Stimulated activated CD8-positive, alpha-beta memory T cell treated with anti-CD3 and anti-CD28 coated beads, Interleukin-15, amount 100 ng/mL, for 1 hour (primary cell): ENCODE measurements at regions not wholly inside any gene's neighbourhood (a gene's known extent, or its start where the extent isn't known, plus 50 kb on each side); places are given as distances from the start of the nearest gene placed in this dataset.
"Not testable (repeated sequence)": the region's sequence is repeated elsewhere in the genome, so short reads cannot be mapped to it uniquely, and the experiment has no call there.

ENCODE experiments used
- DNase-seq: peaks from one replicate; pipeline ENCODE4 v3.0.0-alpha.2; 2020; ENCODE audit warnings: low read depth

DNA sequence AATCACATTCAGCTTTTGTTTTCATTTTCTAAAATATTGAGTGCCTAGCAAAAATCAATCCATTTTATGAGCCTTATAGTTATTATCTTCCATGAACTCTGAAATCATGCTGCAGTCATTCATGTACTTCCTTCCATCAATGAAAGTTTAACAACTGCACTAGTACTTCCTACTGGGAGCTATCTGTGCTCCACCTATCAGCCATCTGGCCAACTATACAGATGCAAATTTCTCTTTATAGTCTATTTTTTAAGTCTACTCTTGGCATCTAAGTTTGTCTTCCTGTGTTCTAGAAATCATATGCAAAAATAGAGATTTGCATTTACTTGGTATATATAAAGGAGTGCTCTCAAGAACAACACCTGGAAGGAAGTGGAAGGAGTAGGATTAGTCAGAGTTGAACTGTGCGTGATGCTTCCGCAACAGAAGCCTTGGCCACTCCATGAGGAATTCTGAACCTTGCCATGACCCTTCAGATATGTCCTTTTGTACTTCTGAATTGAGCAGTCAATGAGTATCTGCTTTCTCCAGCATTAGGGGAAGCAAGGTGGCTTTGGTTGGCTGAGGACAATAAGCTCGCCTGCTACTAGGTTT, 403.2 kb upstream of the ADAMTS5 start:
- no peak for DNase-seq

GRCh38 chr21:27369234-27369633, 402.3 kb upstream of the ADAMTS5 start:
- no peak for DNase-seq

DNA sequence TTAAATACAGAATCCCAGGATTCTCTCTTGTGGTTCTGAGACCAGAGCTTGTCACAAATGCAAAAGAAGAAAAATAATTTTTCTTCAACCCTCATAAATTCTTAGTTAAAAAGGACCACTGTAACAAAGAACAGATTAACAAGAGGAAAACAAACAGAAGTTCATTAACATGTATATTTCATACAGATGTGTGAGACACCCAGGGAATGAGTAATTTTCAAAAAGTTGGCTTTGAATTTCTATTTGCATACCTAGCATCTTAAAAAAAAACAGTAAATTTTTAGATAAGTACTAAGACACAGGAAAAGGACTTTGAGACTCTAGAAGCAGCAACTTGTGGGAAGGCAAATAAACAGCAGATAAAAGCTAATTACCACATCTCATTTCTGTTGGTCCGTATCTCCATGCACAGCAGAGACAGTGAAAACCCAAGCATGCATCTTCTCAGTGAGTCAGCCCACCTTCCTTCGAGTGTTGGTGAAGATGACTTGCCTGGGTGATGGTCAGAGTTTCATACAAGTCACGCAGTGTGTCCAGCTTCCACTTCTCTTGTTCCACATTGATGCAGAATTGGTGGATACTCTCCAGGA, 399.9 kb upstream of the ADAMTS5 start:
- no peak for DNase-seq

GRCh38 chr21:27366036-27366435, 399.1 kb upstream of the ADAMTS5 start:
- DNase-seq: no peak

GRCh38 chr21:27365394-27365793, 398.5 kb upstream of the ADAMTS5 start:
- DNase-seq: no peak

- DNase-seq: no peak
Observed at GRCh38 chr21:27363719-27364477, 397.0 kb upstream of the ADAMTS5 start.

GRCh38 chr21:27362249-27362648, 395.4 kb upstream of the ADAMTS5 start:
- no peak for DNase-seq

GRCh38 chr21:27359141-27359540, 392.3 kb upstream of the ADAMTS5 start:
- no peak for DNase-seq

DNA sequence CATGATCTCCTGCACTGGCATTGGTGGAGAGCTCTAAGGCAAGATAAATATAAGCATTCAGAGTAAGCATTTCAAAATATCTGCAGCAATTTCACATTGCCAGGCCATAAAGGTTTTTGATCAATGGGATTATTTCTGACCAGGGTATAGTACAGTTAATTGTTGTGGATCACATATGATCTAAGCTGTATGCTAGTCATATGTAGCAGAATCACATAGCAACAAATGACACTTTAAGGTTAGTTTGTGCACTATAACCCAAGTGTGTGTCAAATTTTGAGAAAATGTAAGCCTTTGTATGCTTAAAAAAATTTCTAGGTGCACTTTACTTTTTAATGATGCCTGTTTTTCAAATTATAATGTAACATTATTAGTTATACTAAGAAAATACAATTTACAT, 386.0 kb upstream of the ADAMTS5 start:
- DNase-seq: no peak

GRCh38 chr21:27346041-27346448, 379.2 kb upstream of the ADAMTS5 start:
- no peak for DNase-seq

DNA sequence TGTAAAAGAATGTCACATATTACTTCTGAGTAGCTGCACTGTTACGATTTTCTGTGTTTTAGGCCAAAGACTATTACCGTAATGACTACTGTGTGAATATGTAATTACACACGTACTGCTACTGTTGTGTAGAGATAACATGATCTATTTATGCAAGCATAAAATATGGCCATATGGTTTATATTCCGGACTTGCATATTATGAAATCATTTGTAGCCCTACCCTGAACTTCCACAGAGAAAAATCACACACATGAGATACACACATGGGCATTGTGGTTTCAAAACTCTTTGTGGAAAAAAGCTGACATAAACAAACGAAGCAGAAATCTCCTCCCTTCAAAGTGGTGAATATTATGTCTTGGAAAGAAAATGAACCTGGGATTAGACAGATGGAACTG, 373.0 kb upstream of the ADAMTS5 start:
- no peak for DNase-seq

GRCh38 chr21:27338007-27338406, 371.1 kb upstream of the ADAMTS5 start:
- DNase-seq: not testable (repeated sequence)

DNA sequence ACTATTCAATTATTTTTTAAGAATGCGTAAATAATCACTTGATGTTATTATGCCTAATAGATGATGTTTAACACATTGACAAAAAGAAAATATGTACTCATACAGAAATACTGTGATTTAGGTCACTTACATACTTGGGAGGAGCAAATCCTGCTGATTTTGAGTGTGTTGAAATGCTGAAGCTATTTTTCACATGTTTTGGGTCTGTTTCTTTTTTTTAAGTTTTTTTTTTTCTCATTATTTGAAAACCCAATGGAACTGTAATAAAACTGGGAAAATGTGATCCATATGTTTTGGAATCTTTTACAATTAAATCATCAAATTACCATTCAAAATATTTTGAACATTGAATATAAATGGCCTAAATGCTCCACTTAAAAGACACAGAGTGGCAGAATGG, 366.2 kb upstream of the ADAMTS5 start:
- no peak for DNase-seq

DNA sequence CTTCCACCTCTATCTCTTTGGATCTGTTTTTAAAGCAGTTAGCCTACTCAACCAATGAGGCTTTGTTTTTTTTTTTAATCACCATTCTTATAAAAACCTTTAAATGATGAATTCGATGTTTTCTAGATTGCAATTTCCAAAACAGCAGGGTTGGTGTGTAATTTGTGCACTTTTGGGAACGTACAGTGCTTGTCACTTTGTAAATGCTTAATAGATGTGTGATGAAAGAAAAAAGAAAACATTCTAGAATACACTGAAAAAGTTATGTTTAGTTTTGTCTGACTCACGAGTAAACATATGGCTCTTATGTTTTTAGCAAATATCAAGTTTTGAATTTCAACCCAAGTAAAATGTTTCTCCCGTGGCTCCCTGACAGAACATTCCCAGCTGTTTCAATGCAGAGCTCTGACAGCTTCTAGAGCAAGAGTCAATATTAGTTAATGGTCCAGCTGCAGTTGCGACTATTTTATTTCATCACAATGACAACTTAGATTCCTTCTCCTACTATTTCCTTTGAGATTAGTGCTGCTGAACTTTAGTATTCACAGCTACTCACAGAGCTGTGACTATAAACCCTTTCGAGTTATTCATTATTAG, 362.5 kb upstream of the ADAMTS5 start:
- no peak for DNase-seq

- no peak for DNase-seq
Observed at GRCh38 chr21:27326301-27326700, 359.4 kb upstream of the ADAMTS5 start.

GRCh38 chr21:27323331-27323730, 356.4 kb upstream of the ADAMTS5 start:
- DNase-seq: no peak

DNA sequence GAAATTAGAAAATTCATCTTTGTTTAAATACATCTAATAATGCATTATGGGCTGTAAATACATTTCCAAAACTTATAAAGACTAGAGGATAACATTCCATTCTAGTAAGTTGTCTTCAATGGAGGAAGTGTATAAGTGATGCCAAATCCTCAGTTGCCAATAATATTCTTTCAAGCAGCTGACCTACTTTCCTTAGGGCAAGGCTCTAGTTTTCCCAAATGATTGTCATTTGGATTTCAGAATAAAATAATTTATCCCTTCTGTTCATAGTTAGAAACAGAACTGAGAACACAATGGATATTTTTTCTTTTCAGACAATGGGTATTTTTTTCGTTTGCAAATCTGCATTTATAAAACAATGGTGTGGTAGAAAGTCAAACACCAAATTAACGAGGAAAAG, 354.9 kb upstream of the ADAMTS5 start:
- no peak for DNase-seq

GRCh38 chr21:27320868-27321267, 354.0 kb upstream of the ADAMTS5 start:
- DNase-seq: no peak

DNA sequence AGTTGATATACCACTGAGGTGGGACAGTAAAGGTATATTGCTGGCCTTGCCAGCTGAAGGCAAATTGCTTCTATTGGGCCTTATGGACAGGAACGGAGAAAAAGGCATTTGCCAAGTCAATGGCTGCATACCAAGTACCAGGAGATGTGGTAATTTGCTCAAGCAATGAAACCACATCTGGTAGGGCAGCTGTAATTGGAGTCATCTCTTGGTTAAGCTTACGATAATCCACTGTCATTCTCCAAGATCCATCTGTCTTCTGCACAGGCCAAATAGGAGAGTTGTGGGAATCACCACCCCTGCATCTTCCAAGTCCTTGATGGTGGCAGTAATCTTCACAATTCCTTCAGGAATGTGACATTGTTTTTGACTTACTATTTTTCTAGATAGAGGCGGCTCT, 350.7 kb upstream of the ADAMTS5 start:
- DNase-seq: not testable (repeated sequence)

GRCh38 chr21:27315373-27315772, 348.5 kb upstream of the ADAMTS5 start:
- DNase-seq: no peak

DNA sequence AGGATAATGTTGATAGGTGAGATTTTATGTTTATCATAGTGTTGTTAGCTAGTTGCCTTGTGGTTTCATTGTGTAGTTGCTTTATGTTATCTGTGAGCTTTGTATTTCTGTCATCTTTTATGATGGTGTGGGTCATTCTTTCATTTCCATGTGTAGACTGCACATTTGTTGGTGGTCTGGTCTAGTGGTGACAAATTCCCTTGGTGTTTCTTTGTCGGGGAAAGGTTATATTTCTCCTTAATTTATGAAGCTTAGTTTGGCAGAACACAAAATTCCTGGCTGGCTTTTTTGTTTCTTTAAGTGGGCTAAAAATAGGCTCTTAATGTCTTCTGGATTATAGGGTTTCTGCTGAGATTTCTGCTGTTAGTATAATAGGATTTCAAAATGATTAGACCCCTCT, 347.2 kb upstream of the ADAMTS5 start:
- no peak for DNase-seq

DNA sequence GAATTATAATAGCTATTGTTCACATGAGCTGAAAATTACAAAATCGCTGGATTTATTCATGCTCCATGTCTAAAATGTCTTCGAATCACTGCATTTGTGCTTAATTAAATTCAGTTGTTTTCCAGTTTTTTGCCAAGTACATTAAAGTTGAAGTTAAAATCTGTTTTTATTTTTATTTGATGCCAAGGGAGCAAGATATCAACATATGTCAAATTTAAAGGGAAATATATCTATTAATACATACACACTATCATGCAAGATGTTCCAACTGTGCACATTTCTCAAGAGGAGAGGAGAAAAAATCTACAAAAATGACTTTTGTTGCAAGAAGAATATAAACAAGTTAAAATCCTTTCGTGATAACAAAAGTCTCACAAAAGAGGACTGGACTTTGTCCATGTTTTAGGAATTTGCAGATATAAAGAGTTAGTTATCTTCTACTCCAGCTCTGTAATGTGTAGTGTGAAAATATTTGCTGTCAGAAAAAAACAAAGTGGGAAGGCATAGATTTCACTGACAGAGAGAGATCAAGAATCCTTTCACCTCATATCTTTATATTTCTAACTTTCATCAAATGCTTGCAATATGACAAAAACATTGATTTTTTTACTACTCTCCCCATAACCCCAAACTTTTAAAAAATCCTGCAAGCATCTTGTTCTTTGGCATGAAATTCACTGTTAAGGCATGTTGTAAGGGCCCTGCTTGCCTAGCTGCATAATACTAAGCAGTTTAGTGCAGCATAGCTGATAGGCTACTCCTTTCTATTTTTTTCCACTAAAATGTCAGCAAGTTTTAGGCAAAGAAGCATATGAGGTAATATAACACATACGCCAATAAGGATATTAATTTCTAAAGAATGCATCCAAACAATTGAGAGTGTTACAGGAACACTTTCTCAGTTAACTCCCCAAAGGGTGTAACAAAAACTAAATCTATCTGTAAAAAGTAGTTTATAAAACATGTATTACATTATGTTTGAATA, 340.2 kb upstream of the ADAMTS5 start:
- DNase-seq: no peak
